ENCODE measurements at regions not wholly inside any gene's neighbourhood (a gene's known extent, or its start where the extent isn't known, plus 50 kb on each side); places are given as distances from the start of the nearest gene placed in this dataset.

DNA sequence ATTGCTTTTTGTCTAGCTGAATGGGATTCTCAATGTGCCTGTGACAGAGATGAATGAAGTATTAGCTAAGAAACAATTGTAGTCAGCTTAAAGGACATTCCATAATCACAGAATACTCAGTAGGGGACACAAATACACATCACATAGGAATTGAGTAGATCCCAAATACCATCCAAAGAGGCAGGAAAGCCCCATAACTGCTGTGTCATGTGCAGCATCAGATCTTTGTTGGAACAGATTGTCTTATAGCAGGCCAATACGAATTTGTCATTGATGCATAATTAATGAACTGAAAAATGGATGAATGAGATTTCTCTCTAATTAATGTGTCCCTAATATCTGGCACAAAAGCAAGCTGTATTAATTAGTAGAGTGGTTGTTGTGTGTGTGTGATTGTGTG is 82.3 kb upstream of the S1PR1 start:
- Histone ChIP-seq H3K9me3 (ENCODE audit: insufficient read depth, low read length) (no peaks in the 10 kb centered on the region), H3K4me2 (ENCODE audit: low read length) (no peak overlapping the region)
- TF ChIP-seq CTCF (IDR thresholded peaks at IDR 0.05; ENCODE audit: low read depth, low read length) (no peak), EZH2phosphoT487 (IDR thresholded peaks at IDR 0.05; ENCODE audit: low read depth) (no peak)

GRCh38 chr1:101153692-101154091 is 83.1 kb upstream of the S1PR1 start:
- Histone ChIP-seq H3K27ac (ENCODE audit: low read length) (no peak overlapping the region), H3K27me3 (ENCODE audit: low read depth, low read length) (0 out of 2 replicates have a peak, but pooled peaks cover 3% of the 10 kb centered on the region), H3K4me2 (ENCODE audit: low read length) (no peak overlapping the region), H2AFZ (ENCODE audit: low read depth, low read length) (no peak overlapping the region), H3K4me1 (ENCODE audit: low read length) (0 out of 2 replicates have a peak, but pooled peaks cover 3% of the 10 kb centered on the region), H3K9me3 (ENCODE audit: insufficient read depth, low read length) (no peaks in the 10 kb centered on the region), H3K4me3 (ENCODE audit: low read length) (no peak overlapping the region), H3K9ac (ENCODE audit: low read length) (no peak overlapping the region), H3K36me3 (replicated peaks; ENCODE audit: low read depth, low read length) (no peaks in the 10 kb centered on the region), H4K20me1 (ENCODE audit: insufficient read depth, low read length) (no peaks in the 10 kb centered on the region), H3K79me2 (ENCODE audit: low read length) (no peaks in the 10 kb centered on the region)
- TF ChIP-seq EZH2phosphoT487 (IDR thresholded peaks at IDR 0.05; ENCODE audit: low read depth) (no peak), CTCF (IDR thresholded peaks at IDR 0.05; ENCODE audit: low read depth, low read length) (no peak)

More for the DNA sequence above, 82.3 kb upstream of the S1PR1 start:
- H3K9ac ChIP-seq (ENCODE audit: low read length): no peak overlapping the region
- 0 out of 2 replicates have a peak, but pooled peaks cover 3% of the 10 kb centered on the region for H3K4me1 ChIP-seq (ENCODE audit: low read length)
- H3K4me3 ChIP-seq (ENCODE audit: low read length): no peak overlapping the region
- no peaks in the 10 kb centered on the region for H4K20me1 ChIP-seq (ENCODE audit: insufficient read depth, low read length)
- no peak overlapping the region for H2AFZ ChIP-seq (ENCODE audit: low read depth, low read length)
- H3K27me3 ChIP-seq (ENCODE audit: low read depth, low read length): 0 out of 2 replicates have a peak, but pooled peaks cover 3% of the 10 kb centered on the region
- no peaks in the 10 kb centered on the region for H3K36me3 ChIP-seq (replicated peaks; ENCODE audit: low read depth, low read length)
- no peak overlapping the region for H3K27ac ChIP-seq (ENCODE audit: low read length)
- no peaks in the 10 kb centered on the region for H3K79me2 ChIP-seq (ENCODE audit: low read length)

DNA sequence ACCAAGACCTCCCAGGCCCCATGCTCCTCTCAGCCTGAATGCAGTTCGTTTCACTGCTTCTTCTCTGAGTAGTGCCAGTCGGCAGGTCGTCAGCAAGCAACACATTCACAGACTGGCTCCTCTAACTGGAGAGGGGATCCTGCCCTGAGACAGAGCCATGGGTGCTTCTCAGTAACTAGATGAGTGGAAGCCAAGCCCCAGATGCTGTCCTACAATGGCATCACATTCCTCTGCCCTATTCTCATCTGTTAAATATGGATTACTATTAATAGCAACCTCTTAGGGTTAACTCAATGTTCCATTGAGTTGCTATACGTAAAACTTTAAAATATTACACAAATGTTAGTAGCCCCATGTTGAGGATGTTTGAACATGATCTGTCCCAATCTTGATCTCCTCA is 84.2 kb upstream of the S1PR1 start:
- Histone ChIP-seq H4K20me1 (ENCODE audit: insufficient read depth, low read length) (no peaks in the 10 kb centered on the region), H3K4me2 (ENCODE audit: low read length) (no peak overlapping the region), H3K27me3 (ENCODE audit: low read depth, low read length) (no peaks in the 10 kb centered on the region), H3K36me3 (replicated peaks; ENCODE audit: low read depth, low read length) (no peaks in the 10 kb centered on the region), H3K27ac (ENCODE audit: low read length) (no peak overlapping the region), H3K9me3 (ENCODE audit: insufficient read depth, low read length) (no peaks in the 10 kb centered on the region), H3K4me1 (ENCODE audit: low read length) (no peaks in the 10 kb centered on the region), H3K79me2 (ENCODE audit: low read length) (no peaks in the 10 kb centered on the region), H3K9ac (ENCODE audit: low read length) (no peak overlapping the region), H3K4me3 (ENCODE audit: low read length) (no peak overlapping the region), H2AFZ (ENCODE audit: low read depth, low read length) (no peak overlapping the region)
- TF ChIP-seq EZH2phosphoT487 (IDR thresholded peaks at IDR 0.05; ENCODE audit: low read depth): no peak
- TF ChIP-seq CTCF (IDR thresholded peaks at IDR 0.05; ENCODE audit: low read depth, low read length): no peak

- Histone ChIP-seq H3K27ac (ENCODE audit: low read length) (no peak overlapping the region), H3K36me3 (replicated peaks; ENCODE audit: low read depth, low read length) (no peaks in the 10 kb centered on the region), H3K79me2 (ENCODE audit: low read length) (no peaks in the 10 kb centered on the region), H4K20me1 (ENCODE audit: insufficient read depth, low read length) (no peaks in the 10 kb centered on the region), H3K9me3 (ENCODE audit: insufficient read depth, low read length) (no peaks in the 10 kb centered on the region), H3K27me3 (ENCODE audit: low read depth, low read length) (no peaks in the 10 kb centered on the region), H3K9ac (ENCODE audit: low read length) (no peak overlapping the region), H3K4me2 (ENCODE audit: low read length) (no peak overlapping the region), H3K4me1 (ENCODE audit: low read length) (no peaks in the 10 kb centered on the region), H3K4me3 (ENCODE audit: low read length) (no peak overlapping the region), H2AFZ (ENCODE audit: low read depth, low read length) (no peak overlapping the region)
- TF ChIP-seq CTCF (IDR thresholded peaks at IDR 0.05; ENCODE audit: low read depth, low read length) (no peak), EZH2phosphoT487 (IDR thresholded peaks at IDR 0.05; ENCODE audit: low read depth) (no peak)
These were observed 85.5 kb upstream of the S1PR1 start for GRCh38 chr1:101151286-101151685.
